MG63 (cell line): ENCODE measurements at regions not wholly inside any gene's neighbourhood (a gene's known extent, or its start where the extent isn't known, plus 50 kb on each side); places are given as distances from the start of the nearest gene placed in this dataset.
"Not testable (repeated sequence)": the region's sequence is repeated elsewhere in the genome, so short reads cannot be mapped to it uniquely, and the experiment has no call there.

Experiments
- DNase-seq: peaks from one replicate; pipeline ENCODE4 v3.0.0-alpha.2; 2020
- H3K27me3 ChIP-seq: fragments of 250-450 bp; sonication (Bioruptor Pico); 2 replicates; pipeline ENCODE4 v1.5.1; 2020; ENCODE audit warnings: mild to moderate bottlenecking, moderate library complexity
- H3K36me3 ChIP-seq: fragments of 250-450 bp; sonication (Bioruptor Pico); 2 replicates; pipeline ENCODE4 v1.5.1; 2020; ENCODE audit warnings: mild to moderate bottlenecking, moderate library complexity
- H3K4me3 ChIP-seq: fragments of 250-450 bp; sonication (Bioruptor Pico); 2 replicates; pipeline ENCODE4 v1.5.1; 2020; ENCODE audit warnings: mild to moderate bottlenecking, moderate library complexity
- H3K9me3 ChIP-seq: fragments of 250-450 bp; sonication (Bioruptor Pico); 2 replicates; pipeline ENCODE4 v1.5.1; 2020; ENCODE audit warnings: mild to moderate bottlenecking, moderate library complexity

DNA sequence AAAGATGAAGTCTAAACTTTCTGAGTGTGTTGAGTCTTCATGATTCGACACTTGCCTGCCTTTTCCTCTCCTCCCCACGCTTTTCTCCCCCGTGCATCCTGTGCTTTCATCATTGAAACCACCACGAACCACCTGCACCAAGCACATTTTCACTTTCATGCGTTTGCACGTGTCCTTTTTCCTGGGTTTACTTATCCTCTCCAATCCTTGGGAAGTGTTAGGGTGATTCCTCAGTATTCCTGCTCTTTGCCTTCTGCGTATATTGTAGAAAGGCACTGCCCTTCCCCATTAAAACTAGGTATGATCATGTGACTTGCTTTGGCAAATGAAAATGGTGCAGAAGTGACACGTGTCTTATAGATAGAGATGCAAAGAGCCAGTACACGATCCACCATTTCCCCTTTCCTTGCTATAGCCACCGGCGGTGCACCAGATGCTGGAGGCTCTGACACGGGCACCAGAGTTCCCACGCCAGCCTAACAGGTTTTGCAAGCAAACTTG, 106.6 kb downstream of the BRMS1L start:
- no peak for DNase-seq
- Histone ChIP-seq H3K36me3 (no peaks in the 10 kb centered on the region), H3K9me3 (no peaks in the 10 kb centered on the region), H3K4me3 (no peak overlapping the region), H3K27me3 (no peaks in the 10 kb centered on the region)

- Histone ChIP-seq H3K36me3 (no peaks in the 10 kb centered on the region), H3K27me3 (no peaks in the 10 kb centered on the region), H3K4me3 (no peak overlapping the region), H3K9me3 (no peaks in the 10 kb centered on the region)
- no peak for DNase-seq
Observed at GRCh38 chr14:35932136-35932535, 106.0 kb downstream of the BRMS1L start.

- DNase-seq, result no peak
- Histone ChIP-seq H3K36me3 (no peaks in the 10 kb centered on the region), H3K27me3 (no peaks in the 10 kb centered on the region), H3K9me3 (no peaks in the 10 kb centered on the region), H3K4me3 (no peak overlapping the region)
Observed at GRCh38 chr14:35931346-35931745, 105.2 kb downstream of the BRMS1L start.

DNA sequence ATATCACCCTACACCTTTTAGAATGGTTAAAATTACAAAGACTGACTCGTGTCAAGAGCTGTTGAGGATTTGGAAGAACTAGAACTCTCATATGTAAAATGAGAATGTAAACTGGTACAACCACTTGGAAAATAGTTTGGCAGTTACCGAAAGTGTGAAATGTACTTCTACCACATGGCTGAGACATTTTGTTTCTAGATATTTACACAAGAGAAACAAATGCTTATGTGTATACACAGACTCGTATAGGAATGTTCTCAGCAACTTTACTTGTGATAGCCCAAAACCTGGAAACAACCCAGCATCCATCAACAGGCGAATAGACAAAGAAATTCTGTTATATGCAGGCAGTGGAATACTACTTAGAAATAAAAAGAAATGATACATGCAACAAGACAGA, 103.0 kb downstream of the BRMS1L start:
- H3K4me3 ChIP-seq, result no peak overlapping the region
- H3K36me3 ChIP-seq, result no peaks in the 10 kb centered on the region
- no peak for DNase-seq
- H3K9me3 ChIP-seq, result no peaks in the 10 kb centered on the region
- H3K27me3 ChIP-seq, result no peaks in the 10 kb centered on the region

- H3K4me3 ChIP-seq, result no peak overlapping the region
- no peaks in the 10 kb centered on the region for H3K27me3 ChIP-seq
- H3K36me3 ChIP-seq, result no peaks in the 10 kb centered on the region
- DNase-seq, result no peak
- H3K9me3 ChIP-seq, result no peaks in the 10 kb centered on the region
Observed at GRCh38 chr14:35927727-35928126, 101.6 kb downstream of the BRMS1L start.

GRCh38 chr14:35925319-35925718, 99.2 kb downstream of the BRMS1L start:
- H3K27me3 ChIP-seq, result no peaks in the 10 kb centered on the region
- DNase-seq, result no peak
- H3K4me3 ChIP-seq, result no peak overlapping the region
- H3K36me3 ChIP-seq, result no peaks in the 10 kb centered on the region
- H3K9me3 ChIP-seq, result no peaks in the 10 kb centered on the region

DNA sequence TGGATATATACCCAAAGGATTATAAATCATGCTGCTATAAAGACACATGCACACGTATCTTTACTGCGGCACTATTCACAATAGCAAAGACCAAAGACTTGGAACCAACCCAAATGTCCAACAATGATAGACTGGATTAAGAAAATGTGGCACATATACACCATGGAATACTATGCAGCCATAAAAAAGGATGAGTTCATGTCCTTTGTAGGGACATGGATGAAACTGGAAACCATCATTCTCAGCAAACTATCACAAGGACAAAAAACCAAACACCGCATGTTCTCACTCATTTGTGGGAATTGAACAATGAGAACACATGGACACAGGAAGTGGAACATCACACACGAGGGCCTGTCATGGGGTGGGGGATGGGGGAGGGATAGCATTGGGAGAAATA, 96.5 kb downstream of the BRMS1L start:
- H3K27me3 ChIP-seq, H3K36me3 ChIP-seq, H3K9me3 ChIP-seq, DNase-seq, H3K4me3 ChIP-seq: not testable (repeated sequence)

DNA sequence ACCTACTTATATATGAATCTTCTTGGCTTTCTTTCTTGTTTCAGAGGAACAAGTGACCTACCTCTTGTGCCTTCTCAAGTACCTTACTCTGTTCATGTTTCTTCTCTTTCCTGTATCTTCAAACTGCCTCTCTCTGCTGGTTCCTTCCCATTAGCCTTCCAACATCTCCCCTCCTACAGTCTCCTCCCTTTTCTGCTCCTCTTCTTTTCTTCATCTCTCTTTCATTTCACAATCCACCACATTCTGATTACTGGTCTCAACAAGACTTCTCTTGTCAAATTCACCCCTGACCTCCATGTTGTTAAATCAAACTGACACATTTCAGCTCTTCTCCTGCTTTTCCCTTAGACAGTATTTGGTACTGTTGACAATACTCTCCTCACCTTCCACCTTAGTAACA, 95.6 kb downstream of the BRMS1L start:
- H3K4me3 ChIP-seq, result no peak overlapping the region
- H3K27me3 ChIP-seq, result no peaks in the 10 kb centered on the region
- H3K36me3 ChIP-seq, result no peaks in the 10 kb centered on the region
- no peak for DNase-seq
- H3K9me3 ChIP-seq, result no peaks in the 10 kb centered on the region
